ENCODE measurements at regions not wholly inside any gene's neighbourhood (a gene's known extent, or its start where the extent isn't known, plus 50 kb on each side); places are given as distances from the start of the nearest gene placed in this dataset.

GRCh38 chr4:14478504-14478903 is 523.8 kb upstream of the CPEB2 start:
- no peak overlapping the region for H3K27ac ChIP-seq (ENCODE audit: low read depth, low read length)
- H3K4me3 ChIP-seq (ENCODE audit: insufficient read depth, low read length), result no peak overlapping the region
- H3K79me2 ChIP-seq (ENCODE audit: insufficient read depth, low read length), result no peaks in the 10 kb centered on the region
- DNase-seq (ENCODE audit: insufficient read length, low spot score, missing footprints), result no peak
- H3K27me3 ChIP-seq (ENCODE audit: insufficient read depth, low read length), result peaks cover 3% of the 10 kb centered on the region
- H3K4me1 ChIP-seq (ENCODE audit: insufficient read depth, low read length), result no peaks in the 10 kb centered on the region
- no peaks in the 10 kb centered on the region for H4K20me1 ChIP-seq (ENCODE audit: insufficient read depth, low read length)
- H3K9me3 ChIP-seq (ENCODE audit: low read depth, low read length), result no peaks in the 10 kb centered on the region
- no peak overlapping the region for H3K4me2 ChIP-seq (ENCODE audit: insufficient read depth, low read length)
- no peak for TF ChIP-seq CTCF (IDR thresholded peaks at IDR 0.05; ENCODE audit: extremely low read depth, low read depth, low read length)
- no peaks in the 10 kb centered on the region for H3K36me3 ChIP-seq (ENCODE audit: insufficient read depth, low read length)
- H2AFZ ChIP-seq (ENCODE audit: low read length), result no peak overlapping the region

GRCh38 chr4:14496408-14496807 is 505.9 kb upstream of the CPEB2 start:
- Histone ChIP-seq H3K79me2 (ENCODE audit: insufficient read depth, low read length) (no peaks in the 10 kb centered on the region), H3K27ac (ENCODE audit: low read depth, low read length) (no peak overlapping the region), H3K36me3 (ENCODE audit: insufficient read depth, low read length) (no peaks in the 10 kb centered on the region), H2AFZ (ENCODE audit: low read length) (no peak overlapping the region), H3K27me3 (ENCODE audit: insufficient read depth, low read length) (peaks cover 2% of the 10 kb centered on the region), H4K20me1 (ENCODE audit: insufficient read depth, low read length) (no peaks in the 10 kb centered on the region), H3K4me3 (ENCODE audit: insufficient read depth, low read length) (no peak overlapping the region), H3K9me3 (ENCODE audit: low read depth, low read length) (no peaks in the 10 kb centered on the region), H3K4me2 (ENCODE audit: insufficient read depth, low read length) (no peak overlapping the region), H3K4me1 (ENCODE audit: insufficient read depth, low read length) (no peaks in the 10 kb centered on the region)
- TF ChIP-seq CTCF (IDR thresholded peaks at IDR 0.05; ENCODE audit: extremely low read depth, low read depth, low read length), result no peak
- DNase-seq (ENCODE audit: insufficient read length, low spot score, missing footprints), result no peak

GRCh38 chr4:14496969-14497368 is 505.3 kb upstream of the CPEB2 start:
- Histone ChIP-seq H4K20me1 (ENCODE audit: insufficient read depth, low read length) (no peaks in the 10 kb centered on the region), H2AFZ (ENCODE audit: low read length) (no peak overlapping the region), H3K27ac (ENCODE audit: low read depth, low read length) (no peak overlapping the region), H3K79me2 (ENCODE audit: insufficient read depth, low read length) (no peaks in the 10 kb centered on the region), H3K4me3 (ENCODE audit: insufficient read depth, low read length) (no peak overlapping the region), H3K36me3 (ENCODE audit: insufficient read depth, low read length) (no peaks in the 10 kb centered on the region), H3K27me3 (ENCODE audit: insufficient read depth, low read length) (peaks cover 2% of the 10 kb centered on the region), H3K4me1 (ENCODE audit: insufficient read depth, low read length) (no peaks in the 10 kb centered on the region), H3K4me2 (ENCODE audit: insufficient read depth, low read length) (no peak overlapping the region), H3K9me3 (ENCODE audit: low read depth, low read length) (no peaks in the 10 kb centered on the region)
- no peak for TF ChIP-seq CTCF (IDR thresholded peaks at IDR 0.05; ENCODE audit: extremely low read depth, low read depth, low read length)
- no peak for DNase-seq (ENCODE audit: insufficient read length, low spot score, missing footprints)

GRCh38 chr4:14504162-14504561 is 498.1 kb upstream of the CPEB2 start:
- Histone ChIP-seq H3K4me3 (ENCODE audit: insufficient read depth, low read length) (no peak overlapping the region), H3K4me1 (ENCODE audit: insufficient read depth, low read length) (no peaks in the 10 kb centered on the region), H3K36me3 (ENCODE audit: insufficient read depth, low read length) (no peaks in the 10 kb centered on the region), H4K20me1 (ENCODE audit: insufficient read depth, low read length) (no peaks in the 10 kb centered on the region), H3K9me3 (ENCODE audit: low read depth, low read length) (no peaks in the 10 kb centered on the region), H2AFZ (ENCODE audit: low read length) (no peak overlapping the region), H3K27me3 (ENCODE audit: insufficient read depth, low read length) (no peaks in the 10 kb centered on the region), H3K79me2 (ENCODE audit: insufficient read depth, low read length) (no peaks in the 10 kb centered on the region), H3K4me2 (ENCODE audit: insufficient read depth, low read length) (no peak overlapping the region), H3K27ac (ENCODE audit: low read depth, low read length) (no peak overlapping the region)
- no peak for DNase-seq (ENCODE audit: insufficient read length, low spot score, missing footprints)
- no peak for TF ChIP-seq CTCF (IDR thresholded peaks at IDR 0.05; ENCODE audit: extremely low read depth, low read depth, low read length)
